Skeletal muscle cell (primary cell): ENCODE measurements at regions not wholly inside any gene's neighbourhood (a gene's known extent, or its start where the extent isn't known, plus 50 kb on each side); places are given as distances from the start of the nearest gene placed in this dataset.

ENCODE experiments used
- DNase-seq: peaks from one replicate; pipeline ENCODE4 v3.0.0-alpha.2; 2010; ENCODE audit warnings: low read depth
- H3K4me3 ChIP-seq: 2 replicates; pipeline ENCODE4 v1.5.1; 2011; ENCODE audit warnings: low read depth, mild to moderate bottlenecking, control low read depth, low read length, moderate library complexity

GRCh38 chr10:108861181-108861754 lies 1062.0 kb downstream of the XPNPEP1 start:
- no peak for DNase-seq
- H3K4me3 ChIP-seq: no peak overlapping the region

DNA sequence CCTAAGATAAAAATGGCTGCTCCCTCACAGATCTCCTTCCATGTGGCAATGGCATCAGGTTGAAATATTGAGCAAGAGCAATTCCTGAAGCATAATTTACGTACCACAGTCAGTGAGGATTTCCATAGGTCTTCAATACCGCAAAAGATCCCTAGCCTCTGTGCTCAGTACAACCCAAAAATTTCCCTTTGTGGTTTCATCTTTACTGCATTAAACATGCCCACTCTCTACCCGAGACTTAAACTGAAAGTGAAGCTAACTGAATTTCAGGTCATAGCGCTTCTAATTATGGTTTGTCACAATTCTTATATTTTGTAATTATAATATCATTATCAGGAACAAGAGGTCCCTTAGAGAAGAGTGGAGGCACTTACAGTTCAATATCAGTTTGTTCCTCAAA lies 1071.1 kb downstream of the XPNPEP1 start:
- DNase-seq: no peak
- H3K4me3 ChIP-seq: no peak overlapping the region

GRCh38 chr10:108850138-108850854 lies 1073.0 kb downstream of the XPNPEP1 start:
- DNase-seq: no peak
- no peak overlapping the region for H3K4me3 ChIP-seq

GRCh38 chr10:108849688-108850087 lies 1073.6 kb downstream of the XPNPEP1 start:
- no peak for DNase-seq
- H3K4me3 ChIP-seq: no peak overlapping the region

GRCh38 chr10:108849186-108849585 lies 1074.1 kb downstream of the XPNPEP1 start:
- DNase-seq: no peak
- H3K4me3 ChIP-seq: no peak overlapping the region

DNA sequence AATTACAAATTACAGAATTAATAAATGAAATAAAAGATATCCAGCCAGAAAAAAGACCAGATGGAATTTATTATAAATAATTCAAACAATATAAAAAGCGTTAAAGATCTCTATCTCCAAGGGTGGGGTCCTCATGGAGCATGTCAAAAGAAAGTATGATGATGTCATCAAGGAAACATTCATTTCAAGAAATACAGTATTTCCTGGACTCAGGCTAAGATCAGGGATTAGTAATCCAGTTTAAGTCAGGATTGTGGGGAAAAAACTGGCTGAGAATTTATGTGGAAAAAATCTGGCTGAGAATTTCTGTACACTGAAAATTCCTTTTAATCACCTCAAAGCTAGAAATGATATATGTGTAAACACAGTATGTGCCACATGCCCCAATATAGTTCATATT lies 1075.3 kb downstream of the XPNPEP1 start:
- no peak for DNase-seq
- no peak overlapping the region for H3K4me3 ChIP-seq

- no peak overlapping the region for H3K4me3 ChIP-seq
- no peak for DNase-seq
These were observed 1082.4 kb downstream of the XPNPEP1 start for GRCh38 chr10:108840944-108841343.

DNA sequence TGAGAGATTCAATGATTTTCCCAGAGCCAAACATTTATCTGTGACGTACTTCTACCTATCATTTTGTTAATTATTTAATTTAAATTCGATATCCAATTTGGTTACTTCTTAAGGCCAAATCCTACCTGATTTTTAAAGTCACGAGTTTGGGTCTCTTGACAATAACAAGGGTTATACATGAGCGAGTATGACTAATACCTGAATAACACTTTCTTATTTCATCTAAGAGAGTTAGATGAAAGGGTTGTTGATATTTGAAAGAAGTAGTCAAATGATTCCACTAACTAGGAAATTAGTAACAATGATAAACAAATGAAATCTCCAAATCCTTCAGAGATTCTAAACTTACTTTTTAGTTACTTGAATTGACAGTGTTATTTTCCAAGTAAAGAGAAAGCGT lies 1086.9 kb downstream of the XPNPEP1 start:
- DNase-seq: no peak

DNA sequence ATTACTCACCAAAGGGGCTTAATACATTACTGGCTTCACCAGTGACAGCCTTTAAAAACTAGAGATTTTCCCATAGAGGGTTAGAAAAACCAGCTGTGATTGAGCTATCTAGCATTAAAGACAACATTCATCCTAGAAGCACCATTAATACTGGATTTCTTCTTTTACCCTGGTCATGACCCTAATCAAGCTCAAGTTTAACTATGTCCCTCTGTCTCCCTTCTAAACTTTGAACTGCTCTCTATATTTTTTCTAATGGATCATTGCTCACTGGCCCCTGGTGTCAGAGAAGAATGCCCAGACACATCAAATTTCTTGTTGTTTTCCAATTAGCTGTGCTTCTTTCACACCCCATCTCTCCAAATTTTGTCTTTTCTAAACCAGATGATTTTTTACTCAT lies 1101.3 kb downstream of the XPNPEP1 start:
- no peak overlapping the region for H3K4me3 ChIP-seq
- DNase-seq: no peak

More for the DNA sequence above, 1086.9 kb downstream of the XPNPEP1 start:
- H3K4me3 ChIP-seq: no peak overlapping the region

DNA sequence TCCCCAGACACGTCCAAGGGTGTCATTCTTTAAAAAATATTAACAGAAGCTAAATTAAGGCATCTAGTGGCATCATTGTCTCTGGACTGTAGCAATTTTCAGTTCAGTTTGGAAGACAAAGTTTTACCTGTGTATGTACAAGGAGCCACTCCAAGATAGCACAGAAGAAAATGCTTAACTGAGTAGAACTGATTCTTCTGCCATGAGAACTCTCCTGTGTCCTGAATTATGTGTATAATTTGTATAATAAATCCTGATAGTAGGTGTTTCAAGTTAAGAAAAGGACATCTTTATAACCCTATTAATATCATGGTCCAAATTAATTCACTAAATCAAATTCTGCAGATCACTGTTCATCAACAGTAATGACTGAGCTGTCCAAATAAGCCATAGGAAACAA lies 1104.0 kb downstream of the XPNPEP1 start:
- no peak for DNase-seq
- H3K4me3 ChIP-seq: no peak overlapping the region

DNA sequence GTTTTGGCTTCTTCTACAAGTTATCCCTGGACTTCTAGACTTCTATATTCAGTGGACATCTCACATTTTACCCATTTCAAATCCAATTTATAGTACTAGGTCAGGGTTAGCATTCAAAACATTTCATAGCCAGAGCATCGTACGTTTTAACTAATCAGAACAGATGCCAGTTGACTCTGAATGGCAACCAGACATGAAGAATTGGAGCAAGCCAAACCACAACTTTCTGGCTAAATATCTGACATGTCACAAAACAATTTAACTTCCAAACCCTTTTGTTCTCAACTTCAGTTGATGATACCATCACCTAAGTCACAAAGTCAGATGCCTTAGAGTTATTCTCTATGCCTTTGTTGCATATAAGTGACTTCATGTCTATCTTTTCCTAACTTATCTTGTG lies 1105.7 kb downstream of the XPNPEP1 start:
- H3K4me3 ChIP-seq: no peak overlapping the region
- DNase-seq: no peak

DNA sequence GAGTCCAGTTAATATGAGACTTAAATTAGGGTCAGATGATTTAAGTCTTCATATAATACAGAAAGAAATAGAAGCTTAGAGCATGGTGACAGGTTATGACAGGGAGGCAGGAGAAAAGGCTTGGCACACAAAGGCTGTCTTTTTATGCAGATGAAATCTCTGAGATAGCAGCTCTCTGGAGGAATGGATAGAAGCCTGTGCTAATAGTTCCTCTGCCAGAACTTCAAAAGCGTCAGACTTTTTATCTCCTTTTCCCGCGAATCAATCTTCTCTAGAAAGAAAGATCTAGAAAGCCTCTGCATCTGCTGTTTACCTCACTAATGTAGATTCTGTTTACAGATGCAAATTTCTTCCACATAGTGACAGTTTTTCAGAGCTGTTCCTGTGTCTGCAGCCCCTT lies 1106.2 kb downstream of the XPNPEP1 start:
- DNase-seq: no peak
- no peak overlapping the region for H3K4me3 ChIP-seq

DNA sequence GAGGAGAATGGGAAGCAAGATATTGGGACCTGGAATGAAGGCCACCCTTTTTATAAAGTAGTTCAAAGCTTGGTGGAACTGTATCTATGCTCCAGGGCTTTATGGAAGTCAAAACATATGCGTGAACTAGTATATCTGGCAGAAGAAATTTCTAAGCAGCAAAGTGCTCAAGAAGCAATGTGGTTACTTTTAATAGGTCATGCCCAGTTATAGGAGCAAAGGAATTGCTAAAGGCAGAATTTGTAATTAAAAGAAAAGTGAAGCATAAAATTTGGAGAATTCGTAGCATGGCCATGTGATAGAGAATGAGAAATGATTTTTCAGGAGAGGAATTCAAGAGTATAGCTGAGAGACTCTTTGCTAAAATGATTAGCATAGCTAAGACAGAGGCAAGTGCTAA lies 1110.4 kb downstream of the XPNPEP1 start:
- DNase-seq: no peak
- H3K4me3 ChIP-seq: no peak overlapping the region

DNA sequence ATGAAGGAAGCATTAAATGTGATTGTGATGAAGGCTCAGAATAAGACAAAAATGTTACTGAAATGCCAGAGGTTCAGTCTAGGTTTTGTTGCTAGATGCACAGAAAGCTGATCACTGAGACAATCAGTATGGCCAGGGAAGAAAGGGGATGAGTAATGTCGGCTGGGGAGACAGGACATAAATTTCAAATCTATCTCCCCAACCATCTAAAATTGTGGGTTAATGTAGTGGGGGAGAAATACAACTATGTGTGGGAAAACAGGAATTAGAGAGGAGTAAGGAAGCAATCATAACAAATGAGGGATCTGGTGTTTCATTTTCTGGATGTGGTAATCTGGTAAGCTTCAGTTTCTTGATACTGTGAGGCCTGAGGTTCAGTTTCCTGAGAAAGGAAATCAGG lies 1111.0 kb downstream of the XPNPEP1 start:
- DNase-seq: no peak
- no peak overlapping the region for H3K4me3 ChIP-seq

GRCh38 chr10:108808228-108808627 lies 1115.1 kb downstream of the XPNPEP1 start:
- H3K4me3 ChIP-seq: no peak overlapping the region
- DNase-seq: no peak

DNA sequence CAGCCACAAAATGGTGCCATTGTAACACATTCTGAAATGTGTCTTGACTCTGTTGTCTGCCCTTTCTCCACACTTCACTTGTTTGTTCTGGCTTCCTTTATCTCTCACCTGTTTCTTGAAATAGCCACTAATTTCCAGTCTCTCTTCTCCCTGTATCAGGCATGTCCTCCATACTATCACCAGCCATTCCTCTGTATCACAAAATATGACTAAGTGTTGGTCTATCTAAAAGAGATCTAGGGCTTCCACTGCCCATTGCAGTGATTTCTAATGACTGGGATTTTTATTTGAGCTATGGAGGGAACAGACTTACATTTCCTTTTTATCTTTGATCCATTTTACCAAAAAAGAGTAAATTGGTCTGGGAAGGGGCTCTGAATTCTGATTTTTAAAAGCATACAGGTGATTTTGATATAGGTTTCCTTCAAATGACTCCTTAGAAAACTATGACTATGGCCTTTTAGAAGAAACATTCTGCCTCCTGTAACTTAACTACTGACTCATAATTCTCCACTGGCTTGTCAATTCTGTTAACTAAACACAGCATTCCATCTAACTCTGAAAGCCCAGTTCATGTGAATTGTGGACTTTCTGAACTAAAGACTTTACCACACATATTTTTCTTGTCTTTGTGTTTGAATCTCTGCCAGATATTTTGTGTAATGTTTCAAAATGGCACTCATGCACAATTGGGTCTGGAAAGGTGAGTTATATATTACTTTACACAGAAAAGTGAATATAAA lies 1121.4 kb downstream of the XPNPEP1 start:
- DNase-seq: peak; percentile 56

GRCh38 chr10:108801220-108801619 lies 1122.1 kb downstream of the XPNPEP1 start:
- no peak overlapping the region for H3K4me3 ChIP-seq
- no peak for DNase-seq

More for the DNA sequence above, 1121.4 kb downstream of the XPNPEP1 start:
- H3K4me3 ChIP-seq: no peak overlapping the region

GRCh38 chr10:108797573-108797972 lies 1125.7 kb downstream of the XPNPEP1 start:
- DNase-seq: no peak
- no peak overlapping the region for H3K4me3 ChIP-seq

- DNase-seq: no peak
These were observed 1131.4 kb downstream of the XPNPEP1 start for GRCh38 chr10:108791794-108792474.

GRCh38 chr10:108791030-108791429 lies 1132.3 kb downstream of the XPNPEP1 start:
- no peak for DNase-seq

More at GRCh38 chr10:108791794-108792474, 1131.4 kb downstream of the XPNPEP1 start:
- H3K4me3 ChIP-seq: no peak overlapping the region

More at GRCh38 chr10:108791030-108791429, 1132.3 kb downstream of the XPNPEP1 start:
- no peak overlapping the region for H3K4me3 ChIP-seq
